NB4 (cell line): ENCODE measurements at regions not wholly inside any gene's neighbourhood (a gene's known extent, or its start where the extent isn't known, plus 50 kb on each side); places are given as distances from the start of the nearest gene placed in this dataset.

Experiments used
- DNase-seq: peaks from one replicate; pipeline ENCODE4 v3.0.0; 2010; ENCODE audit warnings: low read depth
- H3K4me3 ChIP-seq: one replicate; pipeline ENCODE4 v1.5.1; 2011; ENCODE audit warnings: mild to moderate bottlenecking, low read depth, low read length, moderate library complexity
- CTCF ChIP-seq: IDR thresholded peaks from one replicate; pipeline ENCODE4 v1.5.1; 2012; ENCODE audit warnings: low read depth, low read length
- MAX ChIP-seq: IDR thresholded peaks from 2 replicates; pipeline ENCODE4 v1.6.1; 2011; ENCODE audit warnings: low read depth, low read length
- MYC ChIP-seq: IDR thresholded peaks from 2 replicates; pipeline ENCODE4 v1.6.1; 2011; ENCODE audit warnings: low read depth, low read length
- POLR2A ChIP-seq: IDR thresholded peaks from 2 replicates; pipeline ENCODE4 v1.6.1; 2011; ENCODE audit warnings: mild to moderate bottlenecking; ENCODE audit not compliant: insufficient read length; ENCODE audit errors: extremely low read depth

- no peak for DNase-seq
- H3K4me3 ChIP-seq, result no peak overlapping the region
- TF ChIP-seq MAX (no peak), CTCF (no peak), MYC (no peak), POLR2A (no peak)
These were observed 331.7 kb downstream of the GPM6A start for GRCh38 chr4:175480404-175480803.

GRCh38 chr4:175499735-175500352 lies 312.2 kb downstream of the GPM6A start:
- no peak for TF ChIP-seq POLR2A
- TF ChIP-seq MAX, result no peak
- TF ChIP-seq CTCF, result no peak
- no peak for TF ChIP-seq MYC
- no peak for DNase-seq
- H3K4me3 ChIP-seq, result no peak overlapping the region

- DNase-seq, result no peak
- TF ChIP-seq MAX, result no peak
- no peak for TF ChIP-seq MYC
- TF ChIP-seq CTCF, result no peak
- TF ChIP-seq POLR2A, result no peak
- H3K4me3 ChIP-seq, result no peak overlapping the region
These were observed 307.7 kb downstream of the GPM6A start for GRCh38 chr4:175504318-175504717.

GRCh38 chr4:175509320-175509719 lies 302.7 kb downstream of the GPM6A start:
- peak; percentile 38 for DNase-seq
- H3K4me3 ChIP-seq, result no peak overlapping the region
- TF ChIP-seq POLR2A, result no peak
- no peak for TF ChIP-seq MYC
- TF ChIP-seq MAX, result no peak
- peak; percentile 44 for TF ChIP-seq CTCF

- no peak for DNase-seq
- TF ChIP-seq MYC, result no peak
- no peak for TF ChIP-seq POLR2A
- TF ChIP-seq CTCF, result no peak
- no peak for TF ChIP-seq MAX
- H3K4me3 ChIP-seq, result no peak overlapping the region
These were observed 300.2 kb downstream of the GPM6A start for GRCh38 chr4:175511861-175512260.
